Astrocyte (in vitro differentiated cells and primary cell): ENCODE measurements at regions not wholly inside any gene's neighbourhood (a gene's known extent, or its start where the extent isn't known, plus 50 kb on each side); places are given as distances from the start of the nearest gene placed in this dataset.

ENCODE experiments used
- DNase-seq: peaks from one replicate; pipeline ENCODE4 v3.0.0-alpha.2; 2010; ENCODE audit warnings: low read depth
- FAIRE-seq: peaks from 2 replicates; lab custom pipeline; 2011; peaks lifted over from hg19 to GRCh38; lab: Jason Lieb, UNC
- H2AFZ ChIP-seq: 2 replicates; pipeline ENCODE4 v1.6.0; 2012; ENCODE audit warnings: low read depth, low read length, inconsistent platforms
- H3K27ac ChIP-seq: 2 replicates; pipeline ENCODE4 v1.5.1; 2011; ENCODE audit warnings: low read depth, low read length, inconsistent platforms
- H3K27me3 ChIP-seq: 2 replicates; pipeline ENCODE4 v1.6.0; 2011; ENCODE audit warnings: low read length, inconsistent platforms; ENCODE audit not compliant: insufficient read depth
- H3K36me3 ChIP-seq: 2 replicates; pipeline ENCODE4 v1.5.1; 2011; ENCODE audit warnings: low read length, inconsistent platforms; ENCODE audit not compliant: insufficient read depth
- H3K4me1 ChIP-seq: 2 replicates; pipeline ENCODE4 v1.5.1; 2011; ENCODE audit warnings: low read length, inconsistent platforms; ENCODE audit not compliant: insufficient read depth
- H3K4me2 ChIP-seq: 2 replicates; pipeline ENCODE4 v1.6.0; 2012; ENCODE audit warnings: low read length, inconsistent platforms
- H3K4me3 ChIP-seq: 2 replicates; pipeline ENCODE4 v1.5.1; 2011; ENCODE audit warnings: low read depth, mild to moderate bottlenecking, low read length, inconsistent platforms; ENCODE audit not compliant: insufficient read depth
- H3K79me2 ChIP-seq: 2 replicates; pipeline ENCODE4 v1.6.0; 2012; ENCODE audit warnings: mild to moderate bottlenecking, low read length, inconsistent platforms; ENCODE audit not compliant: insufficient read depth
- H3K9ac ChIP-seq: 2 replicates; pipeline ENCODE4 v1.6.0; 2012; ENCODE audit warnings: mild to moderate bottlenecking, low read length, inconsistent platforms
- H3K9me3 ChIP-seq: 2 replicates; pipeline ENCODE4 v1.5.1; 2012; ENCODE audit warnings: low read depth, mild to moderate bottlenecking, low read length, inconsistent platforms; ENCODE audit not compliant: insufficient read depth
- H4K20me1 ChIP-seq: 2 replicates; pipeline ENCODE4 v1.6.0; 2012; ENCODE audit warnings: low read length, inconsistent platforms; ENCODE audit not compliant: insufficient read depth
- H3K27ac Mint-ChIP-seq: one replicate; pipeline ENCODE4 v1.8.0; 2021; ENCODE audit warnings: mild to moderate bottlenecking, mixed read lengths; ENCODE audit not compliant: unreplicated experiment
- H3K27me3 Mint-ChIP-seq: one replicate; pipeline ENCODE4 v1.8.0; 2021; ENCODE audit warnings: low read depth, mixed read lengths; ENCODE audit not compliant: unreplicated experiment
- H3K36me3 Mint-ChIP-seq: one replicate; pipeline ENCODE4 v1.8.0; 2021; ENCODE audit warnings: low read depth, mixed read lengths; ENCODE audit not compliant: unreplicated experiment
- H3K4me1 Mint-ChIP-seq: one replicate; pipeline ENCODE4 v1.8.0; 2021; ENCODE audit warnings: low read depth, mixed read lengths; ENCODE audit not compliant: unreplicated experiment
- H3K4me3 Mint-ChIP-seq: one replicate; pipeline ENCODE4 v1.8.0; 2021; ENCODE audit warnings: mild to moderate bottlenecking, moderate library complexity, mixed read lengths; ENCODE audit not compliant: unreplicated experiment
- H3K9me3 Mint-ChIP-seq: one replicate; pipeline ENCODE4 v1.8.0; 2021; ENCODE audit warnings: mild to moderate bottlenecking, mixed read lengths; ENCODE audit not compliant: unreplicated experiment
- EZH2 ChIP-seq: IDR thresholded peaks from 2 replicates; pipeline ENCODE4 v1.6.1; 2012; ENCODE audit warnings: mild to moderate bottlenecking, low read length, inconsistent platforms; ENCODE audit not compliant: insufficient read depth
- TF ChIP-seq, protein P1 (sequence below): IDR thresholded peaks from 2 replicates; pipeline ENCODE4 v1.5.1; 2011; ENCODE audit warnings: low read depth, mild to moderate bottlenecking, inconsistent platforms, low read length, moderate library complexity; ENCODE audit not compliant: insufficient read depth

DNA sequence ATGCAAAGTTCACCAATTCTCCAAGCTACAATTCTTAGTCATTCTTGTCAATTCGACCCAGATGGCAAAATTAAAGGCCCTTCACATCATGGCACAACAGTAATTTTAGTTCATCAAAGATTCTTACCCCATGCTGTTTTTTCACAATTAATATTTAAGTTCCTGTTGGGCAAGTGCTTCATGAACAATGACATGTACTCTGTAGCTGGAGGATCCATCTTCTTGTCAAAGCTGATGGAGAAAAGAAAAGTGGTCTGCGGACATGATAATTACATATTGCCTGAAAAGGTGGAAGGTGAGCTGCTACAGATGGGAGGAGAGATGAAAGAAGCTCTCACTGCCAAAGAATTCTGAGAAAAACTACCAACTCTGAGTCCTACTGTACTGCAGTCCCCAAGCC, 1370.3 kb upstream of the SLC10A2 start:
- Mint-ChIP-seq H3K36me3 (no peaks in the 10 kb centered on the region), H3K4me3 (no peak overlapping the region), H3K4me1 (no peaks in the 10 kb centered on the region), H3K27ac (no peak overlapping the region), H3K27me3 (no peaks in the 10 kb centered on the region), H3K9me3 (no peaks in the 10 kb centered on the region)
- DNase-seq, result no peak
- Histone ChIP-seq H4K20me1 (no peaks in the 10 kb centered on the region), H3K4me3 (no peak overlapping the region), H3K4me1 (no peaks in the 10 kb centered on the region), H3K4me2 (no peak overlapping the region), H3K79me2 (no peaks in the 10 kb centered on the region), H3K36me3 (no peaks in the 10 kb centered on the region), H3K9ac (no peak overlapping the region), H3K27ac (no peak overlapping the region), H3K9me3 (no peaks in the 10 kb centered on the region), H2AFZ (no peak overlapping the region), H3K27me3 (no peaks in the 10 kb centered on the region)
- TF ChIP-seq EZH2, result no peak
- TF ChIP-seq, protein P1, sequence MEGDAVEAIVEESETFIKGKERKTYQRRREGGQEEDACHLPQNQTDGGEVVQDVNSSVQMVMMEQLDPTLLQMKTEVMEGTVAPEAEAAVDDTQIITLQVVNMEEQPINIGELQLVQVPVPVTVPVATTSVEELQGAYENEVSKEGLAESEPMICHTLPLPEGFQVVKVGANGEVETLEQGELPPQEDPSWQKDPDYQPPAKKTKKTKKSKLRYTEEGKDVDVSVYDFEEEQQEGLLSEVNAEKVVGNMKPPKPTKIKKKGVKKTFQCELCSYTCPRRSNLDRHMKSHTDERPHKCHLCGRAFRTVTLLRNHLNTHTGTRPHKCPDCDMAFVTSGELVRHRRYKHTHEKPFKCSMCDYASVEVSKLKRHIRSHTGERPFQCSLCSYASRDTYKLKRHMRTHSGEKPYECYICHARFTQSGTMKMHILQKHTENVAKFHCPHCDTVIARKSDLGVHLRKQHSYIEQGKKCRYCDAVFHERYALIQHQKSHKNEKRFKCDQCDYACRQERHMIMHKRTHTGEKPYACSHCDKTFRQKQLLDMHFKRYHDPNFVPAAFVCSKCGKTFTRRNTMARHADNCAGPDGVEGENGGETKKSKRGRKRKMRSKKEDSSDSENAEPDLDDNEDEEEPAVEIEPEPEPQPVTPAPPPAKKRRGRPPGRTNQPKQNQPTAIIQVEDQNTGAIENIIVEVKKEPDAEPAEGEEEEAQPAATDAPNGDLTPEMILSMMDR, result no peak
- FAIRE-seq, result no peak

GRCh38 chr13:104431895-104432294, 1365.7 kb upstream of the SLC10A2 start:
- no peak for DNase-seq
- Mint-ChIP-seq H3K27ac (no peak overlapping the region), H3K4me3 (no peak overlapping the region), H3K9me3 (no peaks in the 10 kb centered on the region), H3K36me3 (no peaks in the 10 kb centered on the region), H3K27me3 (no peaks in the 10 kb centered on the region), H3K4me1 (no peaks in the 10 kb centered on the region)
- TF ChIP-seq, protein P1, result no peak
- TF ChIP-seq EZH2, result no peak
- Histone ChIP-seq H3K4me1 (no peaks in the 10 kb centered on the region), H3K27ac (no peak overlapping the region), H4K20me1 (no peaks in the 10 kb centered on the region), H3K9me3 (no peaks in the 10 kb centered on the region), H3K4me3 (no peak overlapping the region), H3K27me3 (no peaks in the 10 kb centered on the region), H3K9ac (no peak overlapping the region), H3K36me3 (no peaks in the 10 kb centered on the region), H3K4me2 (no peak overlapping the region), H2AFZ (no peak overlapping the region), H3K79me2 (no peaks in the 10 kb centered on the region)
- no peak for FAIRE-seq

DNA sequence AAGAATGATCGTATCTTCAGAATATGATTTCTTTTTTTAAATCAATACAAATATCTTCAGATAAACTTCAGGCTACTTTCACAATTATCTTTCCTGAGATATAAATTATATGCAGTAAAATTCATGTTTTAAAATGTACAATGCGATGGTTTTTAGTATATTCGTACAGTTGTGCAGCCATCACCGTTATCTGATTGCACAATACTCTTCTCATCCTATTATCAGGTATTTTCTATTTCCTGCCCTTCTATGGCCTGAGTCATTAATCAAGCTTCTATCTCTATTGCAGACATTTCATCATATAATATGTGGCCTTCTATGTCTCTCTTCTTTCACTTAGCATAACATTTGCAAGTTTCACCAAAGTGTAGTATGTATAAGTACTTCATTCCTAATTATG, 1360.2 kb upstream of the SLC10A2 start:
- no peak overlapping the region for H3K4me2 ChIP-seq
- H4K20me1 ChIP-seq, result no peaks in the 10 kb centered on the region
- no peaks in the 10 kb centered on the region for H3K9me3 ChIP-seq
- Mint-ChIP-seq H3K27ac (no peak overlapping the region), H3K36me3 (no peaks in the 10 kb centered on the region), H3K9me3 (no peaks in the 10 kb centered on the region), H3K4me1 (no peaks in the 10 kb centered on the region), H3K27me3 (no peaks in the 10 kb centered on the region), H3K4me3 (no peak overlapping the region)
- no peaks in the 10 kb centered on the region for H3K79me2 ChIP-seq
- no peak overlapping the region for H2AFZ ChIP-seq
- no peak overlapping the region for H3K27ac ChIP-seq
- no peak for TF ChIP-seq EZH2
- TF ChIP-seq, protein P1, result no peak
- no peaks in the 10 kb centered on the region for H3K4me1 ChIP-seq
- DNase-seq (no peak), FAIRE-seq (no peak)
- H3K36me3 ChIP-seq, result no peaks in the 10 kb centered on the region
- no peaks in the 10 kb centered on the region for H3K27me3 ChIP-seq
- H3K9ac ChIP-seq, result no peak overlapping the region
- no peak overlapping the region for H3K4me3 ChIP-seq
